Left kidney (tissue), 1 donor: ENCODE measurements at regions not wholly inside any gene's neighbourhood (a gene's known extent, or its start where the extent isn't known, plus 50 kb on each side); places are given as distances from the start of the nearest gene placed in this dataset.
"Not testable (repeated sequence)": the region's sequence is repeated elsewhere in the genome, so short reads cannot be mapped to it uniquely, and the experiment has no call there.

ENCODE experiments used
- DNase-seq: peaks from one replicate; pipeline ENCODE4 v3.0.0-alpha.2; 2013

DNA sequence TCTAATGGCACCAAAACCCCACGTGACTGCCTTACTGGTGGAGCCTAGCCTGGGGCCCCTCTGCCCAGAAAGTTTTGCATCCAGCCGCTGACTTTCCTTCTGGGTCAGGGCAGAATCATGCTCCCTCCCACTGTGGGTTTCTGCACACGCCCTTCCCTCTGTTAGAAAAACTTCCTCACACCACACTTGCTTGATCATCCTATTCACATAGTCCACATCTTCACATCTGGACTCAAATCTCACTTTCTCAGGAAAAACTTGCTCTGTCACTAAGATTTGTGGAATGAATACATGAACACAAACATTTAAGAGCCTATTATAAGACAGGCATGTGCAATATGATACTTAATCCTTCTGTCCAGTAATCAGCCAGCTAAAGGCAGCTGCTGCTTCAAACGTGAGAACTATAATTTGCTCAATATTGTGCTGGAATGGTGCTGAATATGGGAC lies 274.7 kb downstream of the RND3 start:
- no peak for DNase-seq

GRCh38 chr2:150211164-150211631 lies 276.3 kb downstream of the RND3 start:
- DNase-seq, result no peak

GRCh38 chr2:150209746-150210145 lies 277.7 kb downstream of the RND3 start:
- no peak for DNase-seq

GRCh38 chr2:150208689-150209088 lies 278.8 kb downstream of the RND3 start:
- DNase-seq, result no peak

GRCh38 chr2:150207979-150208378 lies 279.5 kb downstream of the RND3 start:
- DNase-seq, result no peak

GRCh38 chr2:150204451-150204850 lies 283.0 kb downstream of the RND3 start:
- DNase-seq, result no peak

GRCh38 chr2:150194816-150195215 lies 292.7 kb downstream of the RND3 start:
- not testable (repeated sequence) for DNase-seq

DNA sequence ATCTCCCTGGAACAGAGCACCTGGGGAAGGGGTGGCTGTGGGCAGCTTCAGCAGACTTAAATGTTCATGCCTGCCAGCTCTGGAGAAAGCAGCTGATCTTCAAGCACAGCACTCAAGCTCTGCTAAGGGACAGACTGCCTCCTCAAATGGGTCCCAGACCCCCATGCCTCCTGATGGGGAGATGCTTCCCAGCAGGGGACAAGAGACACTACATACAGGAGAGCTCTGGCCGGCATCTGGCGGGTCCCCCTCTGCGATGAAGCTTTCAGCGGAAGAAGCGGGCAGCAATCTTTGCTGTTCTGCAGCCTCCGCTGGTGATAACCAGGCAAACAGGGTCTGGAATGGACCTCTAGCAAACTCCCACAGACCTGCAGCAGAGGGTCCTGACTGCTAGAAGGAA lies 294.8 kb downstream of the RND3 start:
- no peak for DNase-seq

GRCh38 chr2:150191349-150191748 lies 296.1 kb downstream of the RND3 start:
- no peak for DNase-seq

GRCh38 chr2:150190546-150190945 lies 296.9 kb downstream of the RND3 start:
- no peak for DNase-seq

- DNase-seq, result no peak
Observed at GRCh38 chr2:150188800-150189199, 298.7 kb downstream of the RND3 start.

DNA sequence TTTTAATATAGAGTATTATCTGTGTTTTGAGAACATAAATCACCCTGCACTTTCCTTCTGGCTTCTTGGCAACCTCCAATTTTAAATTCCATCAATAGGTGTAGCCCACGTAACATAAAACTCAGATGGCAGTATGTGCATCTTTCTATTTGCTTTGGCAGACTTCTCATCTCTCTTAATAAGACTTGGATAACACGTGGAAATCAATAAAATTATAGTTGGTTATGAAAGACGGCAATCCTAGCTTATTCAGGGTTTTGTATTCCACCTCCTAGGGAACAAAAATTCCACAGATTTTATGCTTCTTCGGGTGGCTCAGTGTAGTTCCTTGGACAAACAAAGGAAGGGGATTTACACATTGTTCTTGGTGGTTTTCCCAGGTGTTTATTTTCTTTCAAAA lies 299.3 kb downstream of the RND3 start:
- DNase-seq, result no peak

GRCh38 chr2:150182566-150183235 lies 304.8 kb downstream of the RND3 start:
- DNase-seq, result no peak

GRCh38 chr2:150178591-150178990 lies 308.9 kb downstream of the RND3 start:
- DNase-seq, result no peak

DNA sequence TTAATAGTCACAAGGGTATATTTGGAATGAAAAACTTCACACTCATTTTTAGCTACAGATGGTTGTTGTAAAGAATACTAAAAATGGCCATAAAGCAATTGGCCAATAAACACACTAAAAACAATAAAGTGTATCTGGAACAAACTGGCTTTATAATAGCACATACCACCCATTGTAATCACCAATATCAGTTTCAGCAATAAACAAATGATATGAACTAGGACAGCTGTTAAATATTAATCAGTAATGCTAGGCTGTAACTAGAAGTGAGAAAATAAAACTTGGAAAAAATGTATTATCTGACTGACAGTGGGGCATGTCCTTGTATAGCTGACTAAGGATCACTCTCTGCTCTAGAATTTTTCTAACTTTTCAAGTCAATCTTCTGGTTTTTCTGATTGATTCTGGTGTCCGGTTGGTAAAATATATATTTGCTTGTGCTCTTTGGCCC lies 312.5 kb downstream of the RND3 start:
- DNase-seq, result no peak

DNA sequence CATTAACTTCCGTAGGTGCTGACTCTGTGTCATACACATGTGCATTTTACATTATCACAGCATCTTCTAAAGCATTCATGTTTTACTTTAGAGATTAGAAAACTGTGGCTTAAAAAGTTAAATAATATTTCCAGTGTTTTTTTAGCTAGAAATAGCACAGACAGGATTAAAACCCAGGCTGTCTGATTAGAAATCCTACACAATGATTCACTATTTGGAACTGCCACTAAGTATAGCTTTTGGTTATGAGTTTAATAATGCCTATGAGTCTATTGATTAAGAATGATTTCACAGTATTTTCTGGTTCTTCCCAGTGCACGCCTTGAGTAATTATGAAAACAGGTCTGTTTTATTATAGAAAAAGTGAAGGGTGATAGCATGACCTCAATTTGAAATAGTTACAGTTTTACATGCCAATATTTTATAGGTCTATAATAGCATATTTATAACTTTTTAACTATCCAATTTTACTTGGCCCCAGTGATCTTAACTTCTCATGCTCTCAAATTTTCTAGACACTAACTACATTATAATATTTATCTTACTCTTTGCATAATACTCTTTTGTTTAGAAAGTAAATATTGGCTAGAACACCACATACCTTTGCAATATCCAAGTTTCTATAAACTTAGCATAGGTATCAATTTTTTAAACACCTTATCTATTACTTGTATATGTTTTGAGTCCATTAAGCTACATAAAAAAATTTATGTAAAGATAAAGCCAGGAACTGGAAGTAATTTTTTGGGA lies 313.2 kb downstream of the RND3 start:
- no peak for DNase-seq

DNA sequence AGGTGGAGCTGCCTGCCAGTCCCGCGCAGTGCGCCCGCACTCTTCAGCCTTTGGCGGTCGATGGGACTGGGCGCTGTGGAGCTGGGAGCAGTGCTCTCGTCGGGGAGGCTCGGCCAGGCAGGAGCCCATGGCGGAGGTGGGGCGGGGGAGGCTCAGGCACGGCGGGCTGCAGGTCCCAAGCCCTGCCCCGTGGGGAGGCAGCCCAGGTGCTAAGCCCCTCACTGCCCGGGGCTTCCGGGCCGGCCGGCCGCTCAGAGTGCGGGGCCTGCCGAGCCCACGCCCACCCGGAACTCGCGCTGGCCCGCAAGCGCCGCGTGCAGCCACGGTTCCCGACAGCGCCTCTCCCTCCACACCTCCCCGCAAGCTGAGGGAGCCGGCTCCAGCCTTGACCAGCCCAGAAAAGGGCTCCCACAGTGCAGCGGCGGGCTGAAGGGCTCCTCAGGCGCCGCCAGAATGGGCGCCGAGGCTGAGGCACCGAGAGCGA lies 316.4 kb downstream of the RND3 start:
- DNase-seq, result no peak

DNA sequence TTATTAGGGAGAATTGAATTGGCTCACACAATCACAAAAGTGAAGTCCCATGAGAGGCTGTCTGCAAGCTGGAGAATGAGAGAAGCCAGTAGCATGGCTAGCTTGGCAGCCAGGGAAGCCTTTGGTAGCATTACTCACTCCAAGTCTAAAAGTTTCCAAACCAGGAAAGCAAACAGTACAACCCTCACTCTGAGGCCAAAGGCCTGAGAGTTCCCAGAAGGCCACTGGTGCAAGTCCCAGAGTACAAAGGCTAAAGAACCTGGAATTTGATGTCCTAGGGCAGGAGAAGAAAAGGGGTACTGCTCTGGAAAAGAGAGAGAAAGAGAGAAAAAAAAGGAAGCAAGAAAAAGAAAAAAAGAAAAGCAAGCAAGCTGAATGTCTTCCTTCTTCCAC lies 318.2 kb downstream of the RND3 start:
- DNase-seq, result no peak

GRCh38 chr2:150168595-150169236 lies 318.8 kb downstream of the RND3 start:
- DNase-seq, result no peak

DNA sequence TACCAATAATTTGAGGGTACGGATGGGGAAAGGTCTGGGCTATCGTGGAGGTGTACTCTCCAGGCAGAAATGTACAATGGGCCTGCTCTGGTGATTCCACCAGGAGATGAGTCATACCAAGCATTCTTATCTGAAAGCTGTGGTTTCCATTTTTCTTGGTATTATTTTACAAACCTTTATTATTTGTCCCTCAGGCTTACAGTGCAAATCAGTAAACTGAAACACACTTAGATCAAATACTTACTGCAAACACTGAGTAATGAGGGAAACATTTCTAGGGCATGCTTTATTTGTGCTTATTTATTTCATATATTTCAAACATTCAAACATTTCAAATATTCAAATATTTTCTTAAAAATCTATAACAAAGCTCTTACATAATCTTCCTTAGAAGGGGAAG lies 319.8 kb downstream of the RND3 start:
- DNase-seq, result no peak

GRCh38 chr2:150166313-150167051 lies 321.0 kb downstream of the RND3 start:
- DNase-seq, result no peak

DNA sequence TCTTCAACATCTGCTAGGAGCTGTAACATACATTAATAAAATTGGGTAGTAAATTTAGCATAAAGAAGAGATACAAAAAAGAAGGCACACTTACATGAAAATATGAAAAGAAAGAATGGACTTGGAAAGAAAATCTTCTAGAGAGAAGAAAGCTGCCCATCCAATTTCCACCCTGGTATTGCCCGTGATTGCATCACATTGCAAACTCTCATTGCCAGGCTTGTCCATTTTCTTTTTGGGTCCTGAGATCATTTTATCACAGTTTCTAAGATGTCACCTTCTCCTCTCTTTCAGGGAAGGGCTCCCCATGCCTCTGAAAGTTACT lies 321.5 kb downstream of the RND3 start:
- no peak for DNase-seq
